Fibroblast of the aortic adventitia (primary cell): ENCODE measurements at regions not wholly inside any gene's neighbourhood (a gene's known extent, or its start where the extent isn't known, plus 50 kb on each side); places are given as distances from the start of the nearest gene placed in this dataset.
"Not testable (repeated sequence)": the region's sequence is repeated elsewhere in the genome, so short reads cannot be mapped to it uniquely, and the experiment has no call there.

Experiments
- DNase-seq: peaks from one replicate; pipeline ENCODE4 v3.0.0-alpha.2; 2010; ENCODE audit warnings: low read depth
- H3K4me3 ChIP-seq: 2 replicates; pipeline ENCODE4 v1.5.1; 2011; ENCODE audit warnings: low read depth, mild to moderate bottlenecking, control low read depth, low read length, moderate library complexity
- CTCF ChIP-seq: IDR thresholded peaks from 2 replicates; pipeline ENCODE4 v1.5.1; 2011; ENCODE audit warnings: mild to moderate bottlenecking, low read length, control low read depth, inconsistent platforms; ENCODE audit not compliant: insufficient read depth

- TF ChIP-seq CTCF, result no peak
- DNase-seq, result no peak
Measured at GRCh38 chr4:167873496-167873895, 218.8 kb upstream of the ANXA10 start.

GRCh38 chr4:167876091-167876490, 216.2 kb upstream of the ANXA10 start:
- not testable (repeated sequence) for H3K4me3 ChIP-seq, DNase-seq

More at GRCh38 chr4:167873496-167873895, 218.8 kb upstream of the ANXA10 start:
- no peak overlapping the region for H3K4me3 ChIP-seq

GRCh38 chr4:167877826-167878225, 214.5 kb upstream of the ANXA10 start:
- not testable (repeated sequence) for DNase-seq, H3K4me3 ChIP-seq

- TF ChIP-seq CTCF, result no peak
- DNase-seq, result peak; percentile 75
- no peak overlapping the region for H3K4me3 ChIP-seq
Measured at GRCh38 chr4:167883266-167883665, 209.1 kb upstream of the ANXA10 start.

GRCh38 chr4:167885071-167885470, 207.3 kb upstream of the ANXA10 start:
- TF ChIP-seq CTCF, result no peak
- no peak overlapping the region for H3K4me3 ChIP-seq
- DNase-seq, result no peak

GRCh38 chr4:167885872-167886271, 206.5 kb upstream of the ANXA10 start:
- TF ChIP-seq CTCF, result no peak
- DNase-seq, result peak; percentile 22
- no peak overlapping the region for H3K4me3 ChIP-seq

- no peak for DNase-seq
- H3K4me3 ChIP-seq, result no peak overlapping the region
- TF ChIP-seq CTCF, result no peak
Measured at GRCh38 chr4:167887726-167888125, 204.6 kb upstream of the ANXA10 start.

- H3K4me3 ChIP-seq, result no peak overlapping the region
- no peak for DNase-seq
- TF ChIP-seq CTCF, result no peak
Measured at GRCh38 chr4:167890226-167890625, 202.1 kb upstream of the ANXA10 start.
